ENCODE measurements at regions not wholly inside any gene's neighbourhood (a gene's known extent, or its start where the extent isn't known, plus 50 kb on each side); places are given as distances from the start of the nearest gene placed in this dataset.

- no peak for TF ChIP-seq CTCF (IDR thresholded peaks at IDR 0.05)
- intact Hi-C loops (cut with DNase I), result no loop called here
- no peak for ATAC-seq
Observed at GRCh38 chr11:42225664-42226063, 766.2 kb upstream of the LRRC4C start.

GRCh38 chr11:42232673-42233072 lies 773.2 kb upstream of the LRRC4C start:
- no peak for ATAC-seq
- TF ChIP-seq CTCF (IDR thresholded peaks at IDR 0.05), result no peak
- WGBS, 2 donors, result 40 to 50% methylated on average over 5 of the region's 5 CpGs
- Histone ChIP-seq H3K36me3 (no peaks in the 10 kb centered on the region), H3K4me3 (no peak overlapping the region), H3K27ac (no peak overlapping the region), H3K9me3 (no peaks in the 10 kb centered on the region), H3K27me3 (no peaks in the 10 kb centered on the region), H3K4me1 (no peaks in the 10 kb centered on the region)
- FAIRE-seq, result no peak
- intact Hi-C loops (cut with DNase I), result no loop called here
- DNase-seq, result no peak

More at GRCh38 chr11:42225664-42226063, 766.2 kb upstream of the LRRC4C start:
- H3K27ac ChIP-seq, result no peak overlapping the region
- H3K27me3 ChIP-seq, result no peaks in the 10 kb centered on the region
- H3K4me3 ChIP-seq, result no peak overlapping the region
- H3K36me3 ChIP-seq, result no peaks in the 10 kb centered on the region
- no peak for FAIRE-seq
- no peaks in the 10 kb centered on the region for H3K4me1 ChIP-seq
- DNase-seq, result no peak
- H3K9me3 ChIP-seq, result no peaks in the 10 kb centered on the region

GRCh38 chr11:42234451-42234951 lies 775.0 kb upstream of the LRRC4C start:
- Histone ChIP-seq H3K36me3 (no peaks in the 10 kb centered on the region), H3K4me1 (no peaks in the 10 kb centered on the region), H3K27me3 (no peaks in the 10 kb centered on the region), H3K27ac (no peak overlapping the region), H3K4me3 (no peak overlapping the region), H3K9me3 (no peaks in the 10 kb centered on the region)
- intact Hi-C loops (cut with DNase I), result no loop called here
- no peak for DNase-seq
- FAIRE-seq, result no peak
- no peak for ATAC-seq
- WGBS, 2 donors, result 21 to 31% methylated on average over 1 of the region's 1 CpG
- no peak for TF ChIP-seq CTCF (IDR thresholded peaks at IDR 0.05)

GRCh38 chr11:42237701-42238235 lies 778.3 kb upstream of the LRRC4C start:
- Histone ChIP-seq H3K27me3 (no peaks in the 10 kb centered on the region), H3K9me3 (no peaks in the 10 kb centered on the region), H3K4me3 (no peak overlapping the region), H3K36me3 (no peaks in the 10 kb centered on the region), H3K4me1 (no peaks in the 10 kb centered on the region), H3K27ac (no peak overlapping the region)
- no peak for DNase-seq
- TF ChIP-seq CTCF (IDR thresholded peaks at IDR 0.05), result no peak
- FAIRE-seq, result no peak
- WGBS, 2 donors, result 41 to 42% methylated on average over 4 of the region's 4 CpGs
- no peak for ATAC-seq
- intact Hi-C loops (cut with DNase I), result no loop called here

GRCh38 chr11:42239188-42239587 lies 779.7 kb upstream of the LRRC4C start:
- H3K27me3 ChIP-seq, result no peaks in the 10 kb centered on the region
- DNase-seq (no peak), ATAC-seq (no peak), FAIRE-seq (no peak)
- H3K9me3 ChIP-seq, result no peaks in the 10 kb centered on the region
- no peak overlapping the region for H3K4me3 ChIP-seq
- no peaks in the 10 kb centered on the region for H3K36me3 ChIP-seq
- 53 to 60% methylated on average over 5 of the region's 5 CpGs for WGBS, 2 donors
- no peak for TF ChIP-seq CTCF (IDR thresholded peaks at IDR 0.05)
- no peaks in the 10 kb centered on the region for H3K4me1 ChIP-seq
- intact Hi-C loops (cut with DNase I), result no loop called here
- no peak overlapping the region for H3K27ac ChIP-seq
